CD8-positive, alpha-beta memory T cell (primary cell): ENCODE measurements at regions not wholly inside any gene's neighbourhood (a gene's known extent, or its start where the extent isn't known, plus 50 kb on each side); places are given as distances from the start of the nearest gene placed in this dataset.

Experiments
- CTCF ChIA-PET: fragments of 350-600 bp; sonication (Branson Sonifier 250); formaldehyde crosslinking; loops from one replicate; lab custom pipeline; 2021; ENCODE audit warnings: antibody characterized with exemption; lab: Charles Lee
- POLR2A ChIA-PET: fragments of 350-600 bp; sonication (Branson Sonifier 250); formaldehyde crosslinking; loops from one replicate; lab custom pipeline; 2021; ENCODE audit warnings: antibody characterized with exemption; lab: Charles Lee
- DNase-seq, 5 donors: peaks; one replicate each; pipeline versions ENCODE4 v3.0.0 to v3.0.0-alpha.2; 2020 to 2022; ENCODE audit warnings: mixed read lengths in 1 of 5
- H3K27ac ChIP-seq: one replicate; pipeline ENCODE4 v1.7.0; 2013; ENCODE audit warnings: low read depth, mild to moderate bottlenecking, low read length, moderate library complexity
- H3K27me3 ChIP-seq: 2 replicates; pipeline ENCODE4 v1.7.0; 2013; ENCODE audit warnings: low read length, mild to moderate bottlenecking; ENCODE audit not compliant: insufficient read depth, poor library complexity, severe bottlenecking
- H3K36me3 ChIP-seq: 2 replicates; pipeline ENCODE4 v1.7.0; 2013; ENCODE audit warnings: mild to moderate bottlenecking, low read length, moderate library complexity; ENCODE audit not compliant: insufficient read depth
- H3K4me1 ChIP-seq: 2 replicates; pipeline ENCODE4 v1.7.0; 2013; ENCODE audit warnings: mild to moderate bottlenecking, low read length, moderate library complexity; ENCODE audit not compliant: insufficient read depth
- H3K4me3 ChIP-seq: 2 replicates; pipeline ENCODE4 v1.7.0; 2013; ENCODE audit warnings: mild to moderate bottlenecking, low read length
- H3K9me3 ChIP-seq: 2 replicates; pipeline ENCODE4 v1.7.0; 2013; ENCODE audit warnings: mild to moderate bottlenecking, low read length
- H3K27ac Mint-ChIP-seq, 8 donors: one replicate each; pipeline ENCODE4 v1.8.0; 2020 to 2021; ENCODE audit warnings: mixed read lengths in 8 of 8, mild to moderate bottlenecking in 6 of 8, inconsistent platforms in 3 of 8, moderate library complexity in 3 of 8
- H3K27me3 Mint-ChIP-seq, 2 donors: one replicate each; pipeline ENCODE4 v1.8.0; 2020 to 2021; ENCODE audit warnings: mixed read lengths in 2 of 2, mild to moderate bottlenecking in 1 of 2, moderate library complexity in 1 of 2
- H3K36me3 Mint-ChIP-seq, 3 donors: one replicate each; pipeline ENCODE4 v1.8.0; 2020 to 2021; ENCODE audit warnings: mixed read lengths in 3 of 3, inconsistent platforms in 1 of 3, mild to moderate bottlenecking in 1 of 3
- H3K4me1 Mint-ChIP-seq, 3 donors: one replicate each; pipeline ENCODE4 v1.8.0; 2020 to 2021; ENCODE audit warnings: mixed read lengths in 3 of 3, inconsistent platforms in 1 of 3, mild to moderate bottlenecking in 1 of 3
- H3K4me3 Mint-ChIP-seq, 7 donors: one replicate each; pipeline ENCODE4 v1.8.0; 2020 to 2021; ENCODE audit warnings: mixed read lengths in 7 of 7, mild to moderate bottlenecking in 6 of 7, moderate library complexity in 4 of 7, inconsistent platforms in 2 of 7
- H3K9me3 Mint-ChIP-seq, 5 donors: one replicate each; pipeline ENCODE4 v1.8.0; 2020 to 2022; ENCODE audit warnings: mixed read lengths in 5 of 5, mild to moderate bottlenecking in 3 of 5, moderate library complexity in 2 of 5, inconsistent platforms in 1 of 5

DNA sequence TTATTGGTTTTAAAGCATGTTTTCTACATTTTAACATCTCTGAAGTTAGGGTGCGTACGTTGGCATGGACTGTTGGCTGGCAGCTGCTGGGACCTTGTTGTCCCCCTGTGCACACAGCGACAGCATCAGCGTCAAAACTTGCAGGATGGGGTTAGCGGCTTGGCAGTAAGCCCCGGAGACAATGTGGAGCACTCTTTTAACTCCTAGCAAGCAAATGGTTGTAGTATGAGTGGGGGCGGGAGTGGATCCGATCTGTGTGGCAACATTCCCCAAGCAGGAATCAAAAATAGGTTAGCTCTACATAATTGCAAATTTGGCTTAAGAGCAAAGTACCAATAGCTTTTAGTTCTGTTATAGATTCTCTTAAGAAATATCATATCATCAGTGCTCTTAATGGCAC lies 70.1 kb downstream of the NRN1 start:
- H3K4me1 ChIP-seq, result no peaks in the 10 kb centered on the region
- POLR2A ChIA-PET, result no interaction called here
- Mint-ChIP-seq H3K36me3 (peaks cover 0 to 2% (median 0%) of the 10 kb centered on the region in 3 donors), H3K27me3 (peaks cover 30 to 59% of the 10 kb centered on the region in 2 donors), H3K9me3 (peaks cover 0 to 7% (median 0%) of the 10 kb centered on the region in 5 donors), H3K4me1 (no peaks in the 10 kb centered on the region), H3K4me3 (no peak overlapping the region), H3K27ac (no peak overlapping the region)
- no peak overlapping the region for H3K4me3 ChIP-seq
- H3K9me3 ChIP-seq, result no peaks in the 10 kb centered on the region
- DNase-seq, result no peak
- no peaks in the 10 kb centered on the region for H3K27me3 ChIP-seq
- H3K36me3 ChIP-seq, result no peaks in the 10 kb centered on the region
- CTCF ChIA-PET, result no interaction called here
- H3K27ac ChIP-seq, result no peak overlapping the region

GRCh38 chr6:5936140-5936539 lies 70.6 kb downstream of the NRN1 start:
- H3K4me3 Mint-ChIP-seq, result no peak overlapping the region
- POLR2A ChIA-PET, result no interaction called here

DNA sequence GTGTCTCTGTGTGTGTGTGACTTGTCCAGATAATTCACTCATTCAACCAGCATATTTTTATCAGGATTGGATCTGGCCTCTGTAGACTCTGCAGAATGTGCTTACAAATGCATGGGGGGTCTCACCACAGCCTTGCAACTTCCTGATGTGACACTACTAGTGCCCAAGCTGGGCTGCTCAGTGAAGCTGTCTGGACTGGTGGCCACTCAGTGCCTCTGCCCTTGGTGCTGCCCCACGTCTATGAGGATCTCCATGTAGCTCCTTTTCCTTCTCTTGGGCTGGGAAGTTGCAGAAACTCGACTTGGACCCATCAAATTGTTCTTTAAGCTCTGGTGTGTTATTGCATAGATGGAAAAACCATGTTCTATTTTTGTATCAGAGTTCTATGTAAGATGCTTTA lies 75.8 kb downstream of the NRN1 start:
- H3K27me3 Mint-ChIP-seq, result peaks cover 29 to 65% of the 10 kb centered on the region in 2 donors
- H3K9me3 Mint-ChIP-seq, result peaks cover 0 to 7% (median 5%) of the 10 kb centered on the region in 5 donors
- no peak overlapping the region for H3K4me3 Mint-ChIP-seq
- DNase-seq, result no peak
- peaks cover 0 to 9% (median 0%) of the 10 kb centered on the region in 3 donors for H3K36me3 Mint-ChIP-seq
- H3K4me1 Mint-ChIP-seq, result peaks cover 5 to 8% (median 6%) of the 10 kb centered on the region in 3 donors
- no peak overlapping the region for H3K27ac Mint-ChIP-seq
- ChIA-PET CTCF (no interaction called here), POLR2A (no interaction called here)
- H3K27me3 ChIP-seq, result no peaks in the 10 kb centered on the region
- H3K4me3 ChIP-seq, result no peak overlapping the region
- no peaks in the 10 kb centered on the region for H3K36me3 ChIP-seq
- no peak overlapping the region for H3K27ac ChIP-seq
- H3K4me1 ChIP-seq, result no peaks in the 10 kb centered on the region
- no peaks in the 10 kb centered on the region for H3K9me3 ChIP-seq

More at GRCh38 chr6:5936140-5936539, 70.6 kb downstream of the NRN1 start:
- no peaks in the 10 kb centered on the region for H3K36me3 ChIP-seq
- Mint-ChIP-seq H3K4me1 (no peaks in the 10 kb centered on the region), H3K36me3 (no peaks in the 10 kb centered on the region), H3K27ac (no peak overlapping the region), H3K27me3 (peaks cover 29 to 62% of the 10 kb centered on the region in 2 donors), H3K9me3 (peaks cover 0 to 5% (median 0%) of the 10 kb centered on the region in 5 donors)
- CTCF ChIA-PET, result no interaction called here
- H3K9me3 ChIP-seq, result no peaks in the 10 kb centered on the region
- H3K27me3 ChIP-seq, result no peaks in the 10 kb centered on the region
- H3K4me1 ChIP-seq, result no peaks in the 10 kb centered on the region
- no peak overlapping the region for H3K27ac ChIP-seq
- no peak for DNase-seq
- H3K4me3 ChIP-seq, result no peak overlapping the region

GRCh38 chr6:5930143-5930770 lies 76.5 kb downstream of the NRN1 start:
- Histone ChIP-seq H3K27me3 (no peaks in the 10 kb centered on the region), H3K36me3 (no peaks in the 10 kb centered on the region), H3K9me3 (no peaks in the 10 kb centered on the region), H3K4me1 (no peaks in the 10 kb centered on the region), H3K27ac (no peak overlapping the region), H3K4me3 (no peak overlapping the region)
- Mint-ChIP-seq H3K27ac (no peak overlapping the region), H3K9me3 (peaks cover 2 to 11% (median 7%) of the 10 kb centered on the region in 5 donors), H3K36me3 (peaks cover 0 to 12% (median 2%) of the 10 kb centered on the region in 3 donors), H3K4me1 (peaks cover 5 to 8% (median 6%) of the 10 kb centered on the region in 3 donors), H3K27me3 (peaks cover 27 to 59% of the 10 kb centered on the region in 2 donors), H3K4me3 (no peak overlapping the region)
- ChIA-PET POLR2A (no interaction called here), CTCF (no interaction called here)
- DNase-seq, result no peak

DNA sequence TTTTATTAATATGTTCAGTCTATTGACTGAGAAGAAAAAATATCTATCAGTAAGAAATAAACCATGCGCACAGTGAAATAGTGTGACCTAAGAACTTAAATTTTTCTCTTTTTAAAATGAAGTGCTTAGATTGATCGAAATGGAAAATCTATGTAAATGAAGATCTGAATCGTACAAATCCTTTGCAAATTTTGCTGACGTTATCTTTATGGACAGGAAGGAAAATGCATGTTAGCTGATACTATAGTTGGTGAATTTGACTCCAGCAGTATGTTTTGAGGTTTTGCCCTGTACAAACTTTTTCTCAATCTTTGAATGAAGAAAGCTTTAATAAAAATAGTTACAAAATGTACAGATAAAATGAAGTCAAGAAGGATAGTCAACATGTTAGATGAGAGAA lies 82.9 kb downstream of the NRN1 start:
- Histone ChIP-seq H3K9me3 (no peaks in the 10 kb centered on the region), H3K4me3 (no peak overlapping the region), H3K27me3 (no peaks in the 10 kb centered on the region), H3K27ac (no peak overlapping the region), H3K4me1 (no peaks in the 10 kb centered on the region), H3K36me3 (no peaks in the 10 kb centered on the region)
- Mint-ChIP-seq H3K27me3 (peaks cover 17 to 18% of the 10 kb centered on the region in 2 donors), H3K4me3 (no peak overlapping the region), H3K27ac (no peak overlapping the region), H3K4me1 (no peaks in the 10 kb centered on the region), H3K9me3 (peaks cover 8 to 28% (median 17%) of the 10 kb centered on the region in 5 donors), H3K36me3 (peaks cover 0 to 41% (median 9%) of the 10 kb centered on the region in 3 donors)
- DNase-seq, result no peak
- CTCF ChIA-PET, result no interaction called here
- POLR2A ChIA-PET, result no interaction called here

GRCh38 chr6:5922230-5922629 lies 84.5 kb downstream of the NRN1 start:
- POLR2A ChIA-PET, result no interaction called here
- CTCF ChIA-PET, result interaction anchor here (1.2 kb wide), 1 partner anchor 451 kb away, joined by 3 read pairs; no protein-coding TSS in a partner anchor

DNA sequence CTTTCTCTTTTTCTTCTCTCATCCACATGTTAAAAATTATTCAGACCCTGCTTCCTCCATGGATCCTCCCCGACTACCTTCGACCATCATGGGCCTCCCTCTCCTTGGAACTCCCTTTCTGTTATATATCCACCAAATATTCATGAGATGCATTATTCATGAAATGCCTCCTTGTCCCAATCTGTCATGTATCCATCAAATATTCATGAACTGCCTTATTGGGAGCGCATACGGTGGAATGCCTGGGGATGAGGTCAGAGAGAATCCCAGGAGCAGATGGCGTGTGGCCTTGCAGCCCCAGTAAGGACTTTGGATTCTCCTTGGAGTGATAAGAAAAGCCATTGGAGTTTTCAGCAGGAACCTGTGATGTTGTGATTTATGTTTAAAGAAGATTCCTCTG lies 97.0 kb downstream of the NRN1 start:
- no peak overlapping the region for H3K27ac ChIP-seq
- peaks cover 0 to 9% (median 2%) of the 10 kb centered on the region in 5 donors for H3K9me3 Mint-ChIP-seq
- POLR2A ChIA-PET, result no interaction called here
- H3K4me1 ChIP-seq, result no peaks in the 10 kb centered on the region
- no peaks in the 10 kb centered on the region for H3K27me3 ChIP-seq
- no peaks in the 10 kb centered on the region for H3K9me3 ChIP-seq
- peak overlapping the region in 1 of 8 donors; percentile 2 for H3K27ac Mint-ChIP-seq
- no peaks in the 10 kb centered on the region for H3K36me3 ChIP-seq
- H3K4me3 ChIP-seq, result no peak overlapping the region
- DNase-seq, result no peak
- peaks cover 0 to 23% (median 0%) of the 10 kb centered on the region in 3 donors for H3K36me3 Mint-ChIP-seq
- no peak overlapping the region for H3K4me3 Mint-ChIP-seq
- H3K4me1 Mint-ChIP-seq, result no peaks in the 10 kb centered on the region
- peaks cover 0 to 11% of the 10 kb centered on the region in 2 donors for H3K27me3 Mint-ChIP-seq
- CTCF ChIA-PET, result interaction anchor here (1.7 kb wide), 1 partner anchor 18 kb away, joined by 3 read pairs; no protein-coding TSS in a partner anchor

More at GRCh38 chr6:5922230-5922629, 84.5 kb downstream of the NRN1 start:
- Histone ChIP-seq H3K27ac (no peak overlapping the region), H3K4me1 (no peaks in the 10 kb centered on the region), H3K9me3 (no peaks in the 10 kb centered on the region), H3K27me3 (no peaks in the 10 kb centered on the region), H3K4me3 (no peak overlapping the region), H3K36me3 (no peaks in the 10 kb centered on the region)
- Mint-ChIP-seq H3K27me3 (peaks cover 11 to 16% of the 10 kb centered on the region in 2 donors), H3K27ac (no peak overlapping the region), H3K9me3 (peaks cover 8 to 28% (median 17%) of the 10 kb centered on the region in 5 donors), H3K36me3 (peaks cover 0 to 43% (median 9%) of the 10 kb centered on the region in 3 donors), H3K4me3 (no peak overlapping the region), H3K4me1 (no peaks in the 10 kb centered on the region)
- no peak for DNase-seq

GRCh38 chr6:5906842-5907241 lies 99.9 kb downstream of the NRN1 start:
- Mint-ChIP-seq H3K4me1 (no peaks in the 10 kb centered on the region), H3K9me3 (peaks cover 0 to 2% (median 0%) of the 10 kb centered on the region in 5 donors), H3K27me3 (peaks cover 0 to 4% of the 10 kb centered on the region in 2 donors), H3K4me3 (no peak overlapping the region), H3K36me3 (peaks cover 0 to 1% (median 0%) of the 10 kb centered on the region in 3 donors), H3K27ac (no peak overlapping the region)
- CTCF ChIA-PET, result interaction anchor here (0.6 kb wide), 1 partner anchor 13 kb away, joined by 3 read pairs; no protein-coding TSS in a partner anchor
- Histone ChIP-seq H3K36me3 (no peaks in the 10 kb centered on the region), H3K27ac (no peak overlapping the region), H3K4me3 (no peak overlapping the region), H3K4me1 (no peaks in the 10 kb centered on the region), H3K27me3 (no peaks in the 10 kb centered on the region), H3K9me3 (no peaks in the 10 kb centered on the region)
- POLR2A ChIA-PET, result no interaction called here
- DNase-seq, result no peak
